WERI-Rb-1 (cell line): ENCODE measurements at regions not wholly inside any gene's neighbourhood (a gene's known extent, or its start where the extent isn't known, plus 50 kb on each side); places are given as distances from the start of the nearest gene placed in this dataset.

ENCODE experiments used
- DNase-seq: peaks from one replicate; pipeline ENCODE4 v3.0.0-alpha.2; 2020
- H3K27ac ChIP-seq: fragments of 250-450 bp; sonication (Bioruptor Pico); 2 replicates; pipeline ENCODE4 v1.5.1; 2020; ENCODE audit warnings: mild to moderate bottlenecking, moderate library complexity
- H3K27me3 ChIP-seq: fragments of 250-450 bp; sonication (Bioruptor Pico); 2 replicates; pipeline ENCODE4 v1.5.1; 2021; ENCODE audit warnings: mild to moderate bottlenecking, low read depth, moderate library complexity; ENCODE audit not compliant: insufficient read depth, severe bottlenecking
- H3K36me3 ChIP-seq: fragments of 250-450 bp; sonication (Bioruptor Pico); 2 replicates; pipeline ENCODE4 v1.5.1; 2020; ENCODE audit warnings: mild to moderate bottlenecking, moderate library complexity
- H3K4me3 ChIP-seq: 2 replicates; pipeline ENCODE4 v1.5.1; 2011; ENCODE audit warnings: low read depth, mild to moderate bottlenecking, control low read depth, low read length
- H3K9me3 ChIP-seq: fragments of 250-450 bp; sonication (Bioruptor Pico); 2 replicates; pipeline ENCODE4 v1.5.1; 2021; ENCODE audit warnings: mild to moderate bottlenecking, moderate library complexity; ENCODE audit not compliant: severe bottlenecking
- CTCF ChIP-seq: IDR thresholded peaks from 2 replicates; pipeline ENCODE4 v1.5.1; 2011; ENCODE audit warnings: low read depth, mild to moderate bottlenecking, control low read depth, inconsistent platforms, low read length

- H3K27me3 ChIP-seq = no peaks in the 10 kb centered on the region
- H3K4me3 ChIP-seq = no peak overlapping the region
- no peak for TF ChIP-seq CTCF
- H3K9me3 ChIP-seq = no peaks in the 10 kb centered on the region
- no peaks in the 10 kb centered on the region for H3K36me3 ChIP-seq
- no peak overlapping the region for H3K27ac ChIP-seq
- DNase-seq = peak; percentile 38
Measured at GRCh38 chr11:33507967-33508366, 192.7 kb downstream of the C11orf91 start.

- H3K27me3 ChIP-seq = no peaks in the 10 kb centered on the region
- no peak overlapping the region for H3K27ac ChIP-seq
- no peaks in the 10 kb centered on the region for H3K9me3 ChIP-seq
- DNase-seq = no peak
- no peak for TF ChIP-seq CTCF
- no peaks in the 10 kb centered on the region for H3K36me3 ChIP-seq
- no peak overlapping the region for H3K4me3 ChIP-seq
Measured at GRCh38 chr11:33507356-33507755, 193.3 kb downstream of the C11orf91 start.

GRCh38 chr11:33505093-33505492 lies 195.5 kb downstream of the C11orf91 start:
- Histone ChIP-seq H3K4me3 (no peak overlapping the region), H3K27me3 (no peaks in the 10 kb centered on the region), H3K27ac (no peak overlapping the region), H3K36me3 (no peaks in the 10 kb centered on the region), H3K9me3 (no peaks in the 10 kb centered on the region)
- no peak for TF ChIP-seq CTCF
- DNase-seq = no peak

- H3K9me3 ChIP-seq = no peaks in the 10 kb centered on the region
- H3K27ac ChIP-seq = no peak overlapping the region
- H3K27me3 ChIP-seq = no peaks in the 10 kb centered on the region
- no peaks in the 10 kb centered on the region for H3K36me3 ChIP-seq
- DNase-seq = no peak
- no peak for TF ChIP-seq CTCF
- H3K4me3 ChIP-seq = no peak overlapping the region
Measured at GRCh38 chr11:33500861-33501479, 199.7 kb downstream of the C11orf91 start.

- H3K36me3 ChIP-seq = no peaks in the 10 kb centered on the region
- DNase-seq = no peak
Measured at GRCh38 chr11:33500332-33500731, 200.3 kb downstream of the C11orf91 start.

More at GRCh38 chr11:33500332-33500731, 200.3 kb downstream of the C11orf91 start:
- H3K27me3 ChIP-seq = no peaks in the 10 kb centered on the region
- TF ChIP-seq CTCF = no peak
- no peak overlapping the region for H3K27ac ChIP-seq
- H3K4me3 ChIP-seq = no peak overlapping the region
- no peaks in the 10 kb centered on the region for H3K9me3 ChIP-seq
